RCC 7860 (cell line): ENCODE measurements at regions not wholly inside any gene's neighbourhood (a gene's known extent, or its start where the extent isn't known, plus 50 kb on each side); places are given as distances from the start of the nearest gene placed in this dataset.
A peak's percentile ranks its signal among the peaks of the same experiment; 100 is the strongest.

Experiments
- DNase-seq: peaks from one replicate; pipeline ENCODE4 v3.0.0-alpha.2; 2015; ENCODE audit warnings: low spot score
- FAIRE-seq: peaks from 2 replicates; lab custom pipeline; 2012; peaks lifted over from hg19 to GRCh38; lab: Jason Lieb, UNC

DNA sequence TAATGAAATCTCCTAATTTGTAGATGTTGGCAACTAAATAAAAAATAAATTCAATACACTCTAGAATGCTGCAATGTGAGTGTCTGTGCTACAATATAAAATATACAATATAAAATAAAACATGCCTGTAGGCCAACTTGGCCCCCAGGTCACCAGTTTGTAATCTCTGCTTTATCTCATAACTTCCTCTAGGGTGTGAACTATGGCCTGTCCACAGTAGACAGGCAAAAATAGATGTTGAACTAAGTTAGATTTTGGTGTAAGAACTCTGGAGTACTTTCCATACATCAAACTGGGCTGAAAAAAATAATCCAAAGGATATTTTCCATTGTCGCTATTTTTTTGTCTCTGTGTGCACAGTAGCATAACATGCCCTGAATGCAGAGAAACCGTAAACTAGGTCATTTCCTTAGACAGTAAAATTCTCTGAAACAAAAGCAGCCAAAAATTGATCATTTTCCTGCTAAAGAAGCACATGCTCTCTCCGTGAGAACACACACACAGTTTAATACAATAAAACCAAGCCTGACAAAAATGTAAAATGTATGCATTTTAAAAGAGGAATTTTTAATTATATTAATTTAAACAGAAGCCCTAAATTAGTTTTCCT, 98.5 kb upstream of the ZFP64 start:
- no peak for DNase-seq
- FAIRE-seq = no peak

DNA sequence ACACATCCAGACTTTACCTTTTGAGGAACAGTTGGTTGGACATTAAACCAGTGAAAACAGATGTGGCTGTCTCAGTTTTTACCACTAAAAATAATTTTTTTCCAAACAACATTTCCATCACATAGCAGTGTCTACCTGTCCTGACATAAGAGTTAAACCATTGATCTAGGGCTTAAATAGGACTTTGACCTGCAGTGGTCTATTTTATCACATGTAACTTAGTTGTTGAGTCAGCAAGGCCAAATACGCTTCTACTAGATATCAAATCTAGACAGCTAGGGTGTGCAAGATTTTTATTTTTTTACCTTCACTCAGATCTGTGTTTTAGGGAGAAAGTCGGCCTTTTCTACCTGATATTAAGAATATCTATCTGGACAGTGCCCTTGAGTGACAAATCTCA, 88.8 kb upstream of the ZFP64 start:
- no peak for FAIRE-seq
- no peak for DNase-seq

DNA sequence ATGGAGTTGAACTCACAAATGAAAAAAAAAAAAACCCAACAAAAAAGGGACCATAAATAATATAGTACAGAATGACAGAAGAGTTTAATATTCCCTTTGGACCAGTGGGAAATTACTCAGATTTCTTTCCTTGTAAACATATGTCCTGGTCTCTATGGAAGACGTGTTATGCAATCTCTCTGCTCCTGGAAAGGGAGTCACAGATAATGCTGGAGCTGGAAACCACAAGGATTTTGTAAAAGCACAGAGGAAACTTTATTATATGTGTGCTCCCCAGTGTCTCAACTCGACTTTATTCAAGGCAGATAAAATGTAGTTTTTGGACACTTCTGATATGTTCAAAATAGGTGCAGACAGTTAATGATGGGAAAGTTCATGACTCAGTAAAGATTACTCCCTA, 88.1 kb upstream of the ZFP64 start:
- DNase-seq (no peak), FAIRE-seq (no peak)

- no peak for FAIRE-seq
Observed at GRCh38 chr20:52275181-52275691, 83.7 kb upstream of the ZFP64 start.

GRCh38 chr20:52270696-52271095, 79.1 kb upstream of the ZFP64 start:
- DNase-seq (no peak), FAIRE-seq (no peak)

More at GRCh38 chr20:52275181-52275691, 83.7 kb upstream of the ZFP64 start:
- no peak for DNase-seq

GRCh38 chr20:52270001-52270606, 78.5 kb upstream of the ZFP64 start:
- DNase-seq (no peak), FAIRE-seq (no peak)

DNA sequence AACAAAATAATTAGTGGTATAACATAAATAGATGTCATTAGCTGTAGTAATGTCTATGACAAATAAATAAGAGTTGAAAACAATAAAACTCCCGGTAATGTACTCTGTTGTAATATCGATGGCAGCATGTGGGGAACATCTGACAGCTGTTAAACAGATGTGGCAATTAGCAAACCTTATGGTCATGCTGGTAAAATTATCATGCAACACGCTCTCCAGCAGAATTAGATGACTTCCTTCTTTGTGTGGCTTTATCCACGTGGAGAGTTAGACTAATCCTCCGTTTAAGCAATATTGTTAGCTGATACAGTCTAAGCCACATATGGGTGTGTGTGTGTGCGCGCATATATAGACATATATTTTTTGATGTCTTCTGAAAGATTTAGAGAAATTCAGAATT, 77.7 kb upstream of the ZFP64 start:
- DNase-seq (no peak), FAIRE-seq (no peak)

GRCh38 chr20:52268184-52268749, 76.7 kb upstream of the ZFP64 start:
- FAIRE-seq (no peak), DNase-seq (no peak)

DNA sequence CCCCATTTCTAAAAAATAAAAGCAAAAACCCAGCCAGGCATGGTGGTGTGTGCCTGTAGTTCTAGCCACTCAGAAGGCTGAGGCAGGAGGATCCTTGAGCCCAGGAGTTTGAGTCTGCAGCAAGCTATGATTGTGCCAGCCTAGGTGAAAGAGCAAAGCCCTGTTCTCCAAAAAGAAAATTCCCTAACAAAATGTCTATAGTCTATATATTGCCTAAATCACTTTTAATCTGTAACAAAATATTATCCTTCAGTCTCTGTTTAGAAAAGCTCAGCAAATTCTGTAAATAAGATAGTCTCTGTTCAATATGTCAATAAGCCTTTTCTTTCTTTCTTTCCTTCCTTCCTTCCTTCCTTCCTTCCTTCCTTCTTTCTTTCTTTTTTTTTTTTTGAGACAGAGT, 75.8 kb upstream of the ZFP64 start:
- DNase-seq (no peak), FAIRE-seq (no peak)

DNA sequence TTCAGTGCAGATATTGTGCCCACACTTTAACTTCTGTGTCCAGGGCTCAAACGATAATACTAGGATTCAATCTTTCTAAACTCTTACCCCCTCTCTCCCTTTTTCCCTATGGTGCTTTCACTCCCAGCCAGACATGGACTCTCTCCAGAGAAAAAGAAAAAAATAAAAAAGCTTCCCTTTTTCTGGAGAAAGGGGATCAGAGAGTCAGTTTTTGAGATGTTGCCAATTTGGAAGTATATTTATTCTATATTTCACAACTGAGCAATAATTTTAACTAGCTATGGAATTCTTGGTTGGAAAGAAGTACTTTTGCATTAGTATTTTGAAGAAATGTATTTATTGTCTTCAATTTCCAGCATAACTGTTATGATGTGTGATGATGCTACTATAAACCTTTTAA, 72.2 kb upstream of the ZFP64 start:
- DNase-seq (no peak), FAIRE-seq (no peak)

- DNase-seq = no peak
Observed at GRCh38 chr20:52261792-52262191, 70.2 kb upstream of the ZFP64 start.

GRCh38 chr20:52259295-52259694, 67.7 kb upstream of the ZFP64 start:
- no peak for DNase-seq
- no peak for FAIRE-seq

More at GRCh38 chr20:52261792-52262191, 70.2 kb upstream of the ZFP64 start:
- FAIRE-seq = no peak

GRCh38 chr20:52256454-52256853, 64.9 kb upstream of the ZFP64 start:
- FAIRE-seq = no peak
- DNase-seq = no peak

GRCh38 chr20:52252664-52253063, 61.1 kb upstream of the ZFP64 start:
- FAIRE-seq (no peak), DNase-seq (no peak)

DNA sequence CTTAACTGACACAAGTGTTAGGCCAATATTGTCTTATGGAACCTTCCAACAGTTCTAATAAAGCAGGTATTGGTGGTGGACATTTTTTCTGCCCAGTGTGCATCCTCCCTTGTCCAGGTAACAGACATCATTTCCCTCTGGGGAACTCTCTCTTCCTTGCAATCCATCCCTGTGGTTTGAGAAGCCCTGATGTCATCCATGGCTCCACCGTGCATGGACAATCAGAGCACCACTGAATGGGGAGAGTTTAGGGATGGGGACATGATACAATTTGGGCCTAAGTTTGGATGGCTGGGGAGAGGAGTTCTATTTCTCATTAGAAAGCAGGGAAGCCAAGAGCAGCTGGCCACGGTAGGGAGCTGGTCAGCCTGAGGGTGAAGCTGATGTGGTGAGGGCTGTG, 60.2 kb upstream of the ZFP64 start:
- DNase-seq (no peak), FAIRE-seq (no peak)

DNA sequence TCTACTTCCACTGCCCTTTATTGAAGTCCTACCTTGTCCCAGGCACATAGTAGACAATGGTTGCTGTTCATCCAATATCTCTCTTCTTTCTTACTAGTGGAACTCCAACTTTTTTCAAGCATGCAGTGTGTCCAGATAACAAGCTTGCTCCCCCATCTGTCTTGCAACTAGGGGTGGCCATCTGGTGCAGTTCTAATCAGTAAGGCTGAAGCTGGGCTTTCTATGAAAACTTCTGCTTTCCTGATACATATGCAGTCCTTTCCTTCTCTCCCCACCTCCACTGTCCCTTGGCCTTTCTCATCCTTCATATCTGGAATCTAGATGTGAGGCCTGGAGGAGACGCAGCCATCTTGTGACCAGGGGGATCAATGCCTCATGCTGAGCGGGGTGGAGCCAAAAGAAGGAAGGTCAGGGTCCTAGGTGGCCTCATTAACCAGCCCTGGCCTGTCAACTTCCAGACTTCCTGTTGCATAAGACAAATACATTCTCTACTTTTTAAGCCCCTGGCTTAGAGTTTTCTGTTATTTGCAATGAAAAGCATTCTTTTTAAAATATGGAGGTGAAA, 59.6 kb upstream of the ZFP64 start:
- no peak for DNase-seq
- no peak for FAIRE-seq

- FAIRE-seq (no peak), DNase-seq (no peak)
Observed at GRCh38 chr20:52247548-52247947, 56.0 kb upstream of the ZFP64 start.

DNA sequence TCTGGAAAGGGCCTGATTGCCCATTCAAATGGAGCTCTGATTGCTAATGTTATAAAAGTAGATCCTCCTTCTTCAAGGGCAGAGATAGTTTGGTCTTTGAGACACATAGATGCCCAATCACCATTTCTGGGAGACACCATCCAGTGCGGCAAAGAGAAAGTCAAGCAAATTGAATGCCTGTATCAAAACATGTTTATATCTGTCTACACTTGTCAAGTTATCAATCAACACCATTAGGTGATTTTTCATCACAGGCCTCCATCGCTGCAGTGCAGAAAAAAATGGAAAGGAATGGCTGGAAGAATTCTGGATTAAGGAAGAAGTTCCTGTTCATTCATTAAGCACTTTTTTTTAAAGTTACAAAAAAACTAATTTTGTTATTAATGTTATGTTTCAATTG, 54.8 kb upstream of the ZFP64 start:
- FAIRE-seq (no peak), DNase-seq (no peak)

- DNase-seq = no peak
- FAIRE-seq = no peak
Observed at GRCh38 chr20:52244702-52245101, 53.1 kb upstream of the ZFP64 start.

DNA sequence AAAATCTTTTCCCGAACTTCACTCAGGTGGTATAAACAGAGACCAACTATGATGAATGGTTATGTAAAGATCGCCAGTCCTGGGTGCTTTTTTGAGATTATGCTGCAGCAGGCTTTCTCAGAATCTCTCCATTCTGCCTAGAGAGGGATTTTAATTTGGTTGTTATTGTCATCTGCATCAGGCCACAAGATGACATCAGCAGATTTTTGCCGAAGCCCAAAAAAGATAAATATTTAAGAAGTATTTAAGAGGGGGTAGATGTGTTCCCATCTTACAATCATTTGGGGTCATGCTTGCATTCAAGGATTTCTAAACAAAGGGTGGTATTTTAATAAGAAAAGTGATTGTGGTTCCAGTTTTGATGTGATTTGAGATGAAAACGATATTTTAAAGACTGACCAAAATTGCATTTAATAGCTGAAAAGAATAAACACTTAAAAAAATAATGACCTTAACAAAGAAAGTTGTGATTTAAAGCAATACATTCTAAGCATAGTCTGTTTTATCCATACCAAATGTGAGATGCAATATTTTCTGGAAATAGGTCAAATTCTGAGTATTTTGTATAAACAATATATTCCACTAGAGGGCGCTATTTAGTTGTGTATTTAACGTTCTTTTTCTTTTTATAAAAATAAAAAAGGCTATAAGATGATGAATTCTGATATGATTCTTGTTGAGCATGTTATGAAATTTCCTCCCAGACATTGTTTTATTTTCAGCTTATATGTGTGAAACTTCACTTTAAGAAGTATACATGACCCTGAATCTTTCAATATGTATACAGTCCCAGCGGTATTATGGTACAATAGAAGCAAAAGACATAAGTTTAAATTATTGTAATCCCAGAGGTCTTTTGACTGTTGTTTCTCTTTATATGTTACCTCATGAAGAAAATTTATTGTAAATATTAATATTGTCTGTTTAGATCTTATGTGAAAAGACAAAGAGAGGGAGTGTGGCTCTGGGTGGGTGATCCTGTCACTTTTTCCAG, 51.0 kb upstream of the ZFP64 start:
- DNase-seq (peak; percentile 42), FAIRE-seq (peak; percentile 90)
